A549 (cell line): ENCODE measurements at regions not wholly inside any gene's neighbourhood (a gene's known extent, or its start where the extent isn't known, plus 50 kb on each side); places are given as distances from the start of the nearest gene placed in this dataset.

Source experiments
- CHD2 ChIP-seq: fragments of 150-350 bp; IDR thresholded peaks from 2 replicates; pipeline ENCODE4 v1.6.1; 2014; ENCODE audit warnings: low read length; ENCODE audit not compliant: partially characterized antibody
- ZFP36 ChIP-seq: fragments of 450-650 bp; IDR thresholded peaks from 2 replicates; pipeline ENCODE4 v1.6.1; 2014; ENCODE audit warnings: borderline replicate concordance; ENCODE audit not compliant: partially characterized antibody
- TF ChIP-seq, protein P1 (sequence below): fragments of >200 bp; sonication (Bioruptor Twin); formaldehyde crosslinking; IDR thresholded peaks from 3 replicates; pipeline ENCODE4 v1.5.1; 2016

- TF ChIP-seq, protein P1, sequence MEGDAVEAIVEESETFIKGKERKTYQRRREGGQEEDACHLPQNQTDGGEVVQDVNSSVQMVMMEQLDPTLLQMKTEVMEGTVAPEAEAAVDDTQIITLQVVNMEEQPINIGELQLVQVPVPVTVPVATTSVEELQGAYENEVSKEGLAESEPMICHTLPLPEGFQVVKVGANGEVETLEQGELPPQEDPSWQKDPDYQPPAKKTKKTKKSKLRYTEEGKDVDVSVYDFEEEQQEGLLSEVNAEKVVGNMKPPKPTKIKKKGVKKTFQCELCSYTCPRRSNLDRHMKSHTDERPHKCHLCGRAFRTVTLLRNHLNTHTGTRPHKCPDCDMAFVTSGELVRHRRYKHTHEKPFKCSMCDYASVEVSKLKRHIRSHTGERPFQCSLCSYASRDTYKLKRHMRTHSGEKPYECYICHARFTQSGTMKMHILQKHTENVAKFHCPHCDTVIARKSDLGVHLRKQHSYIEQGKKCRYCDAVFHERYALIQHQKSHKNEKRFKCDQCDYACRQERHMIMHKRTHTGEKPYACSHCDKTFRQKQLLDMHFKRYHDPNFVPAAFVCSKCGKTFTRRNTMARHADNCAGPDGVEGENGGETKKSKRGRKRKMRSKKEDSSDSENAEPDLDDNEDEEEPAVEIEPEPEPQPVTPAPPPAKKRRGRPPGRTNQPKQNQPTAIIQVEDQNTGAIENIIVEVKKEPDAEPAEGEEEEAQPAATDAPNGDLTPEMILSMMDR, result no peak
- TF ChIP-seq ZFP36 (no peak), CHD2 (no peak)
Measured at GRCh38 chr6:49264496-49264895, 198.6 kb downstream of the MMUT start.
